AG08396 (cell line): ENCODE measurements at regions not wholly inside any gene's neighbourhood (a gene's known extent, or its start where the extent isn't known, plus 50 kb on each side); places are given as distances from the start of the nearest gene placed in this dataset.

Experiments
- DNase-seq: peaks from one replicate; pipeline ENCODE4 v3.0.0; 2012; ENCODE audit warnings: low spot score, mixed read lengths

DNA sequence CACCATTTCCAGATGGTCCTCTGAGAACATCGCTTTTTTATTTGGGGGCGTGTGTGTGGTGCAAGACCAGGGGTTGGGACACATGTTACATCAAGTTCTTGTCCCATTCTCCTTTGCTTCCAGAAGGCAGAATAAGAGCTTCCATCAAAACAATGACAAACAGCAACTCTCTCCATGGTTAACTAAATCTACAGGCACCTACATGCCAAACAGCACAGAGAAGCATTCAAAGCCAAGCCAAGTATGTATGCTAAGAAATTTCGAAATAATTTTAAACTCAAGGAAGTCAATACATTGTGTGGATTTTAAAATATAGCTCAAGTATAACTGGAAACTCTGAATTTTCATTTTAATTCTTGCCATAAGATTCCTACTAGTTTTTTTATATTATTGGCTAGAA, 105.6 kb downstream of the SEC61B start:
- DNase-seq, result no peak

DNA sequence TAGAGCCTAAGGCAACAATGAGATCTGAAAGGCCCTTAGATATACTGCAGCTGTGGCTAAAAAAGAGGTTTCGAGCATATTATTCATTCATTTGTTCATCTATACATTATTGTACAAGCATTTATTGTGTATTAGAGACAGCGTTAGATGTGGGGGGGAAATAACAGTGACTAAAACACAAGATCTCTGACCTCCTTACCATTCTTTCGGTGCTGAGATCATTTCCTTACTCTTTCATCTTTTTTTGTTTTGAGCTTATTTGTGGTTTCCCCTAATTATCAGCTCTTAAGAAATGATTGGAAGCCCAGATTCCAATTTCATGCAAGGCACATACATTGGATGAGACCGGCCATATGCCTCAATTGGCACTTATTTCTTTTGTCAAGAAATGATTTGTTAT, 113.2 kb downstream of the SEC61B start:
- no peak for DNase-seq

DNA sequence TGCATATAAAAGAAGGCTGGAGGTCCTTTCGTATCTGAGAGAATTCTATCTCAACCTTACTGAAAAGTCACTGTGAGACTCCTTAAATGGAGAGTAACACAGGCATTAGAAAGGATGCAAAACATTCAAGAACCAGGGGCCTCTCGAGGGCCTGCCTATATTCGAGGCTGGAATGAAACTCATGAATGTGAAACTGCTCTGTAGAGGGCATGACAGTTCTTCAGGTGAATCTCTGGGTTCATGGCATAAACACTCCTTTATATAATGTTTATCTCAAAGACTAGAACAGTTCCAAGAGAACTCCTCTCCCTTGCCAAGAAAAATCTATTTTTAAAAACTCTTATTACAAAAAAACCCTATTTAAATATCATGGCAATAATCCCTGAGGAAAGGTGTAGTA, 113.9 kb downstream of the SEC61B start:
- DNase-seq, result no peak

DNA sequence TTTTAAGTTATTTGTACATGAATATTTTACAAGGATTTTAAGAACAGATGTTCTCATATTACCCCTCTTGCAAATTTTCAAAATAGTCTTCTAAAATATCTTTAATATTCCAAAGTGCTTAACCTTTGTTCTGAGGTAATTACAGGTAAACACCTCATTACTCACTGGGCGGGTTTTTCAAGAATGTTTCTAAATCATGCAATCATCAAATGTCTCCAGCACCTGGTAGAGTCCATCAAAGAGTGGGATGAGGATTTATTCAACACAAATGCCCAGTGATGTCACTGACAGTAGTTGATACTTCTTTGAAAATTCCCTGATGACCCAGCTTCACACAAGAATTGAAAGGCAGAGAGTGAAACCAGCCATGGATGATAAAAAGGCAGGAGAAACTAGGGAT, 114.4 kb downstream of the SEC61B start:
- no peak for DNase-seq

DNA sequence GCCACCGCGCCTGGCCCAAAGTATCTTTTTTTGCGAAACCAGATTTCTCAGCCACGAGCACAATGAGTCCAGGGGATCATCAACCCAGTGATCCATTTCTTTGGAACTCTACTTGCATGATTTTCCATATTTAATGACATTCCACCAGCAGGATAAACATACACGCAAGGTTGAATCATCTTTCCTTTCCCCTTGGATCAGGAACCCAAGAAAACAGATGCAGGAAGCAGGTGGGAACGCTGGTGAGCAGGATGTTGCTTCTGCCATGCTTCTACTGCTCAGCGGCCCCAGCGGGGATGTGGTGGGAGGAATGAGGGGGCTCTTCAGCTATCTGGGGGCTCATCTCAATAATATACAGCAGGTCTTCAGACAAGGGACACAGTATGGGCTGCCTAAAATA, 118.2 kb downstream of the SEC61B start:
- DNase-seq, result no peak

DNA sequence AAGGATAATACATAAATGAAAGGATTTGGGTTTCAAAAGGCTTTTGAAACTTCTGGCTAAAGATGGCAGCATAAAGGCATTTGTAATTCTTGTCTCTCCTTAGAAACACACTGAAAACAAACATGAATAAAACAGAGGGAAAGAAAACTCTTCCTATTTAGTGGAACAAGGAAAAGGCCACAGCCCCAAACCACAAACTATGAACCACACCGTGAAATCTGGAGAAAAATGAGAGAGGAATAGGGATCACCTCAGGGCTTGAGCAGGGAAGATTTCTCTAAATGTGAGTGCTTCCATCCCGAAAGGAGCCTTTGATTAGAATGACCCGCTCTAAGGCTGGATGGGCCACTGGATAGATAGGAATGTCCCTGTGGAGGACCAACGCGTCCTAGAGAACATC, 119.6 kb downstream of the SEC61B start:
- DNase-seq, result no peak

DNA sequence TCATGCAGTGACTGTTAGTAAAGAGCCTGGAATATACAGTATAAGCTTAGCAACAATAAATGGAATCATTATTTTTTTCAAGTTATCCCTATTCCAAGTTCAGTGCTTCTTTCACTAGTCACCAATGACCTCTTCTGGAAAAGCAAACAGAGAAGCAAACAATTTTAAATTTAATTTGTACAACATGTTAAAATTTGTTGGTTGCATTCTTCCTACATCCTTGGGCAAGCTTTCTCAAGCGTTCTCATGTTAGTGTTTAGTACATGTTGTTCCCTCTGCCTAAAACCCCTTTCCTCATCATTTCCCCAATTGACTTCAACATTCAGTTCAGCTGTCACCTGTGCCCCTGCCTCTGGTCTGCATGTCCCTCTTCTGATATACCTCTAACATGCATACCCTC, 123.4 kb downstream of the SEC61B start:
- no peak for DNase-seq

DNA sequence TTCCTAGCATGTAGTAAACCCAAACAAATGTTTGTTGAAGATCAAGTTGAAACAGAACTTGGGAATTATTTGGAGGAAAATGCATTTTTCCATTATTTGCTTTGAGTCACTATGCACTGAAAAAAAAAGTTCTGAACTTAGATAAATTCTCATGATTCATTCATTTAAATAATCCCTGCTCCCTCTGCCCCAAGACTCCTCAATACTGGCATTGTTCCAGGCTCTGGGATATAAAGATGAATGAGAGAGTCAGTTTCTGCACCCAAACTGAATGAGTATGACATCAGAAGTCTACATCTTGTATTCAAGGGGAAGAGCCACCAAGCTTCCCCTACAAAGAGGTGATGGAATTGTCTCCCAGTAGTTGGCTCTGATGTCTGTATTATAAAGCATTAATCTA, 123.9 kb downstream of the SEC61B start:
- no peak for DNase-seq

DNA sequence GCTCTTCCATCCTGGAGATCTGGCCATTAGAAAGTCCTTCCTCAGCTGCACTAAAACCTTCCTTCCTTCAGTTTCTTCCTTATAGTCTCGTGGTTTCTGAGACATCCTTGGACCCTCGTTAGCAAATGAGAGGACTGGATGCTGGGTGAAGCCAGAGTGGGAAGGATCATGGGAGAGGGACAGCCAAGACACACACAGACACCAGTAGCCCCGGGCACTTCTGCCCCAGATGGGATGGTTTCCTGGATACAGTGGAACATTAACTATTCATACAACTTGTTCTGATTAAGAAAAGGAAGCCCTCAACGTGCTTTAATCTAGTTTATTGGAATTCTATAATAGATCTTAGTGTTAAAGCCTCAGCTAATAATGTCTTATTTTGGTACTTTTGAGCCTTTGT, 125.5 kb downstream of the SEC61B start:
- DNase-seq, result no peak

DNA sequence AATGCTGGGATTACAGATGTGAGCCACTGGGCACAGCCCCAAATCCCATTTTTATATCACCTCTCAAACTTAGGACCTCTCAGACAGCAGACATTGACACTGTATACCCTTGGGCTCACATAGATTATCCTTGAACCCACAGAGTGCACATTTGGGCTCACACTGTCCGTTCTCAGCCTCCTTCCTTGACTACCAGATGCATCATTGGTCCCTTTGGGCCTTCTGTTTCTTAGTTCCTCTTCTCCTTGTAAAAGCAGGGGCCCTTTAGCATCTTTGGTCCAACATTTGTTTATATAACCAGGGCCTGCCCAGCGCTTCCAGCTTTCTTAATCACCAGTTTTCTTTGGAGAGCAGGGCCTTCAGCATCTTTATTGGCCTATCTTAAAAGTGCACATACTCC, 126.2 kb downstream of the SEC61B start:
- DNase-seq, result no peak

DNA sequence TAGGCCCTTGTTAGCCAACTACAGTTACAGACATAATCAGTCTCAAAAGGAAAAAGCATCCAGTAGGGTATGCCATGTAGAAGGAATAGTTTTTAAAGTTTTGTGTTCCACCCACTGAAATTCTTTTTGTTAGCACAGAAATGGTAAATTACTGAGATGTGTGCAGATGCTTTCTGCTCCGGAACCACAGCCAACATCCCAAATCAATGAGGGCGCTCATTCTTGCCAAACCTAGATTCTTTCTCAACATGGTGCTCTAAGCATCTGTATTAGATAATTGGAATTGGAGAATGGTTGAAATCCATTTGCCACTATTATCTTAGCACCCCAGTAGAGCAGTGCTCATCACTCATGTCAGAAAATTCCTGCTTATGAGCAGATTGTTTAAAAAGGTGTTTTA, 127.8 kb downstream of the SEC61B start:
- DNase-seq, result no peak

DNA sequence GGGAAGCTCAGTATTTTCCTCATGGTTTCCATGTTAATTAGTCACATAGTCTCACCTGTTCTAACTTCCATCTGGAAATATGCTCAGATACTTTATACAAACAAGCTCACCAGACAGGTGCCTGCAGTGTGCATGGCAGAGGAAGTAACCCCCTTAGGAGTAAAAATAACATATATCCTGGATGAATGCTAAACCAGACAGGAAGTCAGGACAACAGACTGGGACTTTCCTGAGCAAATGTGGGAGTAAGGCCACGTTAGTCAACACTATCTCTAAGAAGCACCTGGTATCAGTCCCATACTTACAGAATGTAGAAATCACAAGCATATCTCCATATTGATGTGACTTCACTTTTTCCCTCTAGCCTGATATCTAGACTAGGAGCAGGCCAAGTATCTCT, 128.4 kb downstream of the SEC61B start:
- no peak for DNase-seq

DNA sequence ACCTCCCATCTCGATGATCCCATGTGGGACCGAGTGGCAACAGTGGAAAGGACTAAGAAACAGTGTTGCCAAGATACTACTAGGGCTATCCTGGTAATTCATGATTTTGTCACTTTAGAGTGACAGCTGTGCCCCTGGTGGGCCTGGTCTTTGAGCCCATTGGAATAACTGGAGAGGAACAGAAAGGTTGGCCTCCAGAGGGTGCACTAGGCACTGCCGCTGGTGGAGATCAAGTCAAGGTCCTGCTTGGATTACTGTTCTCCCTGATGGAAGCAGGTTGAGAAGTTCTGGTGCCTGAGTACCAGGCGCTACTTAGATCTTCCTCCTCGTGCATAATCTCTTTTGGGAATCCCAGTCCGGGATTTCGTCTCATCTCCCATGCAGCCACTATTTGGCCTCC, 129.6 kb downstream of the SEC61B start:
- no peak for DNase-seq

DNA sequence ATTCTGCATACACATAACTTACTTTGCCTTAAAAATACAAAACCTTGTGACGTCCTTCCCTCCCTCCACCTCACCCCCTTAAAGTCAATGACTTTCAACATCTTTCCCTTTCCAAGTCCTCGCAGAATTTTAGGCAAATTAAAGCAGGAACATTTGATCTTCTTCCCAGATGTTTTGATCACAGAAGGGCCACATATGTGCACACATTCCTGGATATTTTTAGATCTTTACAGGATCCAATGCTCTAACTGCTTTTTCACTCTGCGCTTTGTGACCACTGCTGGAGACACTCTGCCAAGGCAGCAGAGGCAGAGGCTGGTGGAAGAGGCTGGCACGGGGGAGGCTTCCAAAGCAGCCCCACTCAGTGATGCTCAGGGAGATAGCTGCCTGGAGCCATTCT, 130.7 kb downstream of the SEC61B start:
- peak; percentile 36 for DNase-seq

DNA sequence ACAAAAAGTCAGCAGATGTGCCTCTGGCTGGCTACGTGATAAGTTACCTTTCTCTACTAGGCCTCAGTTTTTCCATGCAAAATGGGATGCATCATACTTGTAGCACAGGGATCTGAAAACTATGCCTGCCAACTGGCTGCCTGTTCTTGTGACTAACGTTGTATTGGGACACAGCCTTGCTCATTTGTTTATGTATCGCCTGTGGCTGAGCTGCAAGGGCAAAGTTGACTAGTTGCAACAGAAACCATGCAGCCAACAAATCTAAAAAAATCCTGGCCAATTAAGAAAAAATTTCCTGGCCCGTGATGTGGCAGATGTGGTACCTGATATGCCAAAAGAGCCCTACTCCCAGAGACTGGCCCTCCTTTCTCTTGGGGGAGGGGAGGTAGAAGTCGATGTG, 131.3 kb downstream of the SEC61B start:
- DNase-seq, result peak; percentile 86

DNA sequence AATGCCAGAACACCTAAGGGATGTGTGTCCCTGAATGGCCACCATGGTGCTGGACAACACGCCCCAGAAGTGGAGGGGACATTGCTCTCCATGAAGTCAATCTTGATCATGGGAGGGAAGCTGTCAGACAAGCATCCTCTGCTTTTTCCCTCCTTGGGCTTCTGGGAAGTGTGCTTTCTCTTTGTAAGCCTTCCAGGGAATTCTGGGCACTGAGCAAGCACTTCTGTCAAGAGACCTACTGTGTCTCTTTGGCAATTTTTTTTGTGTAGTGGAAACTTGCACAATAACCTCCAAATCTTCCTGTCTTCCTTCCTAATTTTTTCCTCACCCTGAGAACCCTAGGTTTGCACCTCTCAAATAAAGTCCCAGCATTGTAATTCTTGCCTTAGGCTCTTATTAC, 132.0 kb downstream of the SEC61B start:
- DNase-seq, result no peak

DNA sequence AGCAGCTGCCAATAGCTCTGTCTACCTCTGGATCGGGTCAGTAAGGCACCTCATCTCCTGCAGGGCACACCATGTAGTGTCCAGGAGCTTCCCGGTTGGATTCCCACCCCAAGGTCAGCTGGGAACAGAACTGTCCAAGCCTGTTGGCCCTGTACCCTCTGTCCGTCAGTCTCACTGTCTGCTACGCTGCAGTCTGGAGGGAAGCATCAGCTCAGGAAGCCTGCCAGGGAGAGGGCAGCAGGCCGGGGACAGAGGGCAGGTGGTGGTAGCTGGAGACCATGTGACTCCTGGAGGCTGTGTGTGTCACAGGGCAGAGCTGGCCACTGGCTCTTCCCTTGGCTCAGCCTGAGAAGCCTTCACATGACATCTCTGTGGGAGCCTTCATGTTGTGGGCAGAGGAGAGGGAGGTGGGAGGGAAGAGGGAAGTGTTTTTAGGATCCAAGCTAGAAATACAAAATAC, 134.5 kb downstream of the SEC61B start:
- DNase-seq, result peak; percentile 38

DNA sequence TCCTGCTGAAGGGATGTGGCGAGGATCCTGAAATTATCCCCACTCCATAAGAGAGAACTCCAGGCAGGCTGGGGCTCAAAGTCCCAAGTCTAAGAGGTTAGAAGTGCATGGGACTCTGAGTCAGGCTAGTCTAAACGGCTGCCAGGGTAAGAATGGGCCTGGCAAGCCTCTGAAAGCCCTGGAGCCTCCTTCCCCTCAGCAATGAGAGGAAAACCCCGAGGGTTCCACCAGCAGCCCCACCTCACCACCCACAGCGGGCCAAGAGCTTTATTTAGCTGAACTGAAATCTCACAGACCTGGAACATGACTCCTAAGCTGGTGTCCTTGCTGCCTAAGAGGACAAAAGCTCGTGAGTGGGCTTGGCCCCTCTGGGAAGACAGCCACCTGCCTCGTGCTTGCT, 135.5 kb downstream of the SEC61B start:
- DNase-seq, result no peak

DNA sequence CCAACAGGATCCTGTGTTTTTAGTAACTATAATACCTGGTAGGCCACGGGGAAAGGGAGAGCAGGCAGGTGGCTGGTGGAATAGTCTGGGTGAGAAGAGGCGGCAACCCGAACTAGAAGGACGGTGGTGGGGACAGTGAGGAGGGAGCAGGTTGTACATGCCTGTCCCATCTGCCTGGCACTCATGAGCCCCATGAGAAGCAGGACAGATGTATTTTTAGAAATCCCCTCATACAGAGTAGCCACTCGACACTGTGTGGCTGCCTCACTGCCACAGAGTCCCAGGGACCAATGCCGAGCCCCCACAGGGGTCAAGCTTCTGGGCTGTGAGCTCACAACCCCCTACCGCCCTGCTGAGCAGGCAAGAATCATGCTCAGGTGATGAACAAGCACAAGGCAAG, 136.6 kb downstream of the SEC61B start:
- no peak for DNase-seq

DNA sequence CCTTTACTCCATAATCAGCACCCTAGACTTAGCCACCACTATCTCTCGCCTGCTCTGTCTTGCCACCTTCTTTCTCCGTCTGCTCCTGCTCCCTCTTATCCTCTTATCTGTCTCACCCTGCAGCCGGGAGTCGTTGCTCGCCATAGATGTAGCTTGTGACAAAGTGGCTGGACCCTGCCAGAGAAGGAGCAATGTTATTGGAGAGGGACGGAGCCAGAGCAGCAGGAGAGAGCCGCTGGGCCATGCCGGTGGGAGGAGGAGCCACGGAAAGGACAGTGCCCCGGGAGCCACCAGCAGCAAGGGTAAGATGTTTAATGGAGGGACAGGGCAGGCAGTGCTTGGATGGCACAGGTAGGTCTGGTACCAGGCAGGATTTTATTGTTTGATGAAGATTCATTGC, 137.3 kb downstream of the SEC61B start:
- no peak for DNase-seq

DNA sequence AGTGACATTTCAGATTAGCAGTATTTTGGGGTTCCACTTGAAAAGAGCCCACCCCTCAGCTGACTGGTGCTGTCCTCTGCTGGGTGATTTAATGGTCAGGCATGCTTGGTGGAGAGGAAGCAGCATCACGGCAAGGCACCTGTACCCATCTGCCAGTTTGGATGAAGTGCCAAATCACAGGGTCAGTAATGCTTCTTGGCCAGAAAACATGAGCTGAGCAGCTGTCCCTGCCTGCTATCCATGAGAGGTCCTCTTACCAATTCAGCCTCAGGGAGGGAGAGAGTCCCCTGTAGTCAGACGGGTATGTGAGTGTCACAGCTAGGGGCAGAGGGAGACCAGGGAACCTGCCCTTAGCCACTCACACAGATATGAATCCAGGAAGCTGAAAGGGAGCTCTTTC, 137.9 kb downstream of the SEC61B start:
- DNase-seq, result no peak

DNA sequence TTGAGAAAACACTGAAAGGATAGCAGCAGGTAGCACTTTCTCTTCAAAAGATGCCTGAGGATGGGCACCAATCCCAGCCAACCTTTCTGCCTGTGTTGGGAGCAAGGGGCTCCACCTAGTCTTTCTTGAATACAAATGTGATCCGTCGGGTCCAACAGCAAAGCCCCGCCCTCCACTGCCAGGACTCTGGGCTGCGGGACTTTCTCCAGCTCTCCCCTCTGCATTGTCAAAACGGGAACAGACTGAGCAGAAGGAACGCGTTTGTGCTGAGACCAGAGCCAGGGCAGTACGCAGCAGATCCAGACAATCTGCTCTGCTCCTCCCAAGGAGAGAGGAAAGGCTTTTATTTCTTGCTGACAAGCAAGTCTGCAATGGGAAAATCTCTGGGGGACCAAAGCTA, 139.7 kb downstream of the SEC61B start:
- no peak for DNase-seq

DNA sequence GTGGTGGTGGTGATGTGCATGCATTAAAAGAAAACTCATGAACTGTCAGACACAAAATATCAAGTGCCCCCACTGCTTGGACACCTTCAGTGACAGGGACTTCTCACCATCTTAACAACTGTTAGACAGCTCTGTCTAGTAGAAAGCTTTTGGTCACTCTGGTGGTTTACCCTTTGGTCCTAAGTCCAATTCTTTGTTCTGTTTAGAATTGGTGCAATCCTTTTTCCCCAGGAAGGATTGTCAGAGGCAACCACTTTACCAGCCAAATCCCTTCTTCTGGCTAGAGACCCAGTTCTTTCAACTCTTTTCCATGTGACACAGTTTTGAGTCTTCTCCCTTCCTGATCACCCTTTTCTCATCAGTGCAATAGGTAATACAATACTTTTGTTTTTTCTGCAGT, 140.2 kb downstream of the SEC61B start:
- DNase-seq, result no peak

DNA sequence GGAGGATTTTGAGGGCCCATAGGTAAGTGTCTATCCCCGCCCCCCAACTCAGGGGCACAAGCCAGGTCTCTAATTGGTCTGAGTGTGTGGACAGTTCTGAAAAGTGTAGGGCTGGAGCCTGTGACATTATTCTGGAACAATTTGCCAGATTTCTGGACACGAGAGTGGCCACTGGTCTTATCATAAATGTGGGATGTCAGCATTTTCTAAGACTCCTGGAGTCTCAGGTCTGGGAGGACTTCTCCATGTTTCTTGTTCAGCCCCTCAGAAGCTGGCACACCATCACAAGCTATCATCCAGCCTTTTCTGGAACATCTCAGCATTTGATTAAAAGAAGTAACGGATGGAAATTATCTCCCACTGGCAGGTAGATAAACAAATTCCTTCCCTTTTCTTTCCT, 141.4 kb downstream of the SEC61B start:
- no peak for DNase-seq

DNA sequence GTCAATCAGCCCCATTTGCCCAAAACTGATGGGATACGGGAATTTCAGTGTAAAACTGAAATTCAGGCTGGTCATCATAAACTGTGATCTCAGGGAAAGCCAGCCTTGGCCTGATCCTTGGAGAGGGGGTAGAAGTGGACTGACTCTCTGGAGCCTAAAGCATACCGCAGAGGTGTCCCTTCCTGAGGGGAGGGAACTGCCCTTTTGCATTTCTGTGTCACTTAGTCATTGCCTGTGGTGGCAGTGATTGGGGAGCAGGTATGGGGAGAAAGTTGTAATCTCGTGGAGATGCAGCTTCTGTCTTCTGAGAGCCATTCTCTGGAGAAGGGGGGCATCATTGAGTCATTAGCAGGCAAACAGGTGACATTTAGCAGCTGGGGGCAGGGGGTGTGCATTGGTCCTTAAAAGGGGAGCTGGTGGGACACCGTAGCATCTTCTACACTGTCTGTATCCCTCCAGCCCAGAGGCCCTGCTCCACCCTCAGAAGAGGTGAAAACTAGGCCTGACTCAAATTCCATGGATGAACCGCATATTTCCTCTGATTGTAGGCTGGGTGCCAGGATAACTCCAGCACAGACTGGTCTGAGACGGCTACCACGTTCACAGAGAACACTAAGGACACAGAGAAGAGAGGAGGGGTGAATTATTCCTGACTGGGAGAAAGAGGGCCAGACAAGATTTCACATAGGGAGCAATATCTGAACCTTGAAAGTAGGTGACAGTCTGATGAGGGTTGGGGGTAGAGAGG, 143.3 kb downstream of the SEC61B start:
- peak; percentile 70 for DNase-seq
